Fibroblast of pulmonary artery (primary cell): ENCODE measurements at regions not wholly inside any gene's neighbourhood (a gene's known extent, or its start where the extent isn't known, plus 50 kb on each side); places are given as distances from the start of the nearest gene placed in this dataset.

Source experiments
- DNase-seq: peaks from one replicate; pipeline ENCODE4 v3.0.0-alpha.2; 2010; ENCODE audit warnings: low read depth
- H3K4me3 ChIP-seq: replicated peaks from 2 replicates; pipeline ENCODE4 v1.5.1; 2011; ENCODE audit warnings: low read depth, mild to moderate bottlenecking, control low read depth, low read length, moderate library complexity
- CTCF ChIP-seq: IDR thresholded peaks from 2 replicates; pipeline ENCODE4 v1.5.1; 2011; ENCODE audit warnings: mild to moderate bottlenecking, control low read depth, low read length, inconsistent platforms; ENCODE audit errors: missing control alignments

DNA sequence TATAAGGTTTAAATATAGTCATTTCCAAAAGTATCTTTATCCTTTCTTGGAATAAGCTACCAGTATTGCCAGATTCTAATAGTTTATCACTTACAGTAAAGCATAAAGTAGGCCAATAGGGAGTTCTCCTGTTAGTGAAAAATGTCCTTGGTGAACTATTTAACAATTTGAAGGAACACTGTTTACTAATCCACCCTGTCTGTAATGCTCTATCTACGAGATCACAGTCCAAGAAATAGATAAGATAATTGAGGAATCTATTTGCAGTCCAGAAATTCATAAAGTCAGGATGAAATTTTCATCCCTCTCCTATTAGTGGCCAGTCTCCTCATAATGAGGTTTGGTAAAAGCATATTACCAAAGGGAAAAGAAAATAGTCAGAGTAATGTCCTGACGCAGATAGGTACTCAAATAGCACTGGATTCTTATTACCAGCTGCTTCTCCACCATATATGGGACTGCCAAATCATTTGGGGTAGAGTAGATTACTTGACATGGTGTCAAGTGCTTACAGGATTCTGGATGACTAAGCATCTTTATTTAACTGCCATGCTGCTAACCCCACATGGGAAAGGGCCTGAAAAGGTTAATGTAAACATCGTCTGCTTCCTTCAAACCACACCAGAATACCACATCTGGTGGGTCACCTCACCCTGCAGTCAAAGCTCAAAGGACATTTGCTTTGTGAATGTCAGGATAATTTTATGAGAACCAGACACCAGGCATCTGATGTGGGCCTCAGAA, 808.1 kb downstream of the EFNA5 start:
- peak; percentile 21 for DNase-seq
- TF ChIP-seq CTCF, result no peak
- H3K4me3 ChIP-seq, result no peak overlapping the region

- DNase-seq, result no peak
- H3K4me3 ChIP-seq, result no peak overlapping the region
- no peak for TF ChIP-seq CTCF
These were observed 810.2 kb downstream of the EFNA5 start for GRCh38 chr5:106860398-106861044.

GRCh38 chr5:106858616-106859015, 812.1 kb downstream of the EFNA5 start:
- no peak overlapping the region for H3K4me3 ChIP-seq
- no peak for TF ChIP-seq CTCF
- no peak for DNase-seq

DNA sequence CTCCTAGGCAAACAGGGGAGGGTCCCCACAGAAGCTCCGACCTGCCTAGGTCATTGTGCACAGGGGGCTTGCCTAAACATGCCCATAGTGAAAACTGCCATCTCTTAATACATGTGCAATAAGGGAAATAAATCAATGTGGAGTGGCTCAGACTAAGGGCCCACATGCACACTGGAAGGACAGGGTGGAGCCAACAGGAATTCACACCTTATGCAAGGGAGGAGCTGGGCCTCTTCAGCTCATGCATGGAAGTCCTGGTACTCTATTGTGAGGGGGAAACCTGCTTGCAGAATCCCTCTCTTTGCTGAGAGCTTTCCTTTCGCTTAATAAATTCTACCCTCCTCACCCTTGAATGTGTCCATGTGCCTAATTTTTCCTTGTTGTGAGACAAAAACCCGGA, 815.8 kb downstream of the EFNA5 start:
- DNase-seq, result no peak
- no peak overlapping the region for H3K4me3 ChIP-seq
- no peak for TF ChIP-seq CTCF

- H3K4me3 ChIP-seq, result no peak overlapping the region
- TF ChIP-seq CTCF, result no peak
These were observed 816.5 kb downstream of the EFNA5 start for GRCh38 chr5:106854105-106854687.

GRCh38 chr5:106853266-106853665, 817.5 kb downstream of the EFNA5 start:
- no peak for DNase-seq
- TF ChIP-seq CTCF, result no peak
- H3K4me3 ChIP-seq, result no peak overlapping the region

More at GRCh38 chr5:106854105-106854687, 816.5 kb downstream of the EFNA5 start:
- DNase-seq, result no peak
